ENCODE measurements at regions not wholly inside any gene's neighbourhood (a gene's known extent, or its start where the extent isn't known, plus 50 kb on each side); places are given as distances from the start of the nearest gene placed in this dataset.

DNA sequence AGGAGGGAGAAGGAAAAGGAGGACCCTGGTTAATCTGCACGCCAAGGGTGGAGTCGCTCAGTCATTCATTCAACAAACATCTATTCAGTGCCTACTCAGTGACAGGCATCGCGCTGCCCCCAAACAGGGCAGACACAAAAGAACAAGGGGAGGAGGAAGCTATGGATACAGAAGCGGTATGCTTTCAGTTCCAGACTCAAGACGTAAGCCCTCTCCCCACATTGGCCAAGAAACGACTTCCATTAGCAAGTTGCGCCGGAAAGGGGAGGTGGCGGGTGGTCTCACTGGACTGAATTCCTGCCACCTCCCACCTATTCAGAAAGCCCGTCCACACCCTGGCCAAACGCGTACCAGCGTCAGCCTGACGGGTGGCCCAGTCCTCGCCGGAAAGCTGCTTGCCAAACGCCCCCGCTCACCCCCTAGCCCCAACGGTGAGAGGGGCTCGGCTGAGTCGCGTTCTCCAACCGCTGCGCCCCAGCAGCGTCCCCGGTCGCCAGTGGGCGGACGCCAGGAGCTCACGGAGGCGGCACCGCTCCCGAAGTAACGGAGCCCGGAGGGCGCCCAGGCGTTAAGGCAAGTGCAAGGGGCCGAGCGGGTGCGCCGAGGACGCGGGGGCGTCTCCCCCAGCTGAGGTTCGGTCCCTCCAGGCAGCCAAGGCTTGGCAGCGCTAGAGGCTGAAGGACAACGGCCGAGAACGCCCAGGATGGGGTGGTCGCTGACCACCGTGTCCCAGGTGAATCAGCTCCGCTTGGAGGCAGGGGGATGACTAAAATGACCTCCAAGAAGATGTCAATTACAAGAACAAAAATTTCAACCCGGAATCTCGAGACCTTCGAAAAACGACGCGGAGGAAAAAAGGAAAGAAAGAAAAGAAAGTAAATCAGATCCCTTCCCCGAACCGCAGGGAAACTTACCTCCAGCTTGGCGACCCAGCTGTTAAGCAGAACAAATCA, 470.7 kb downstream of the SOX9 start:
- DNase-seq (ENCODE audit: low read depth in 1 of 2, low spot score in 1 of 2): peak; percentile 49 to 53

DNA sequence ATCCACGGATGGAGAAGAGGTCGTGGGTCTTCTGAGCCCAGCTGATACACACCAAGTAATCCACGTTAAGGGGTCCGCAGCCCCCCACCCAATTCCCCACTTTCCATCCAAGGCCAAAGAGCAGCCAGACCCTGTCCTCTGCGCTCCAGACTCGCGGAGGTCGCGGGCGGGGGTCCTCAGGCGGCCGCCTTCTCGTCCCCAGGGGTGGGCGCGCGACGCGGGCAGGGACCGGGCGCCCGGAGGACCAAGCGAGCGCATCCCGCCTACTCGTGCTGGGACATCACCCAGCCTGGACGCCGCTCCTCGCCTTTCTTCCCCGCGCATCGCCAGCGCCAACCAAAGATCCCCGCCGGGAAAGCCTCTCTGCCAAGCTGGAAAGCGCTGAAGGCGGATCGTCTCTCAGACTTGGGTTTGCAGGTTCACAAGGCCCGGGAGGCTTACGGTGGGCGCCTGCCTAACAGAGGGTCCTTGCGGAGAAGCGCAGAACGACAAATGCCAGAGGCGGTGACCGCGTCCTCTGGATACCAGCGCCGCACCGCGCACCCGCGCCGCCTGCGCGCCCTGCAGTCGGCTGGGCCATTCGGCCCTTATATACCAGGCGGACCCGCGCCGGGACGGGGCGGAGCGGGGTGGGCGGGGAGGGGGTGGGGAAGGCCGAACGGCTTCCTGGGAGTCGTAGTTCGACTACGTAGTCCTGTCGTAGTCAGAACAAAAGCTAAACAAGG, 471.6 kb downstream of the SOX9 start:
- POLR2A ChIA-PET: interaction anchor here (0.5 to 3.0 kb wide), 59 partner anchors 8 to 1859 kb away, joined by 3 to 177 read pairs (median 5); a partner anchor contains a TSS
- peak overlapping the region; percentile 95 for H3K4me2 ChIP-seq
- DNase-seq (ENCODE audit: low read depth in 1 of 2, low spot score in 1 of 2): peak; percentile 90 to 97
- peaks cover 28% of the 10 kb centered on the region for H3K4me1 ChIP-seq
- H3K4me3 ChIP-seq: peak overlapping the region; percentile 78
- FAIRE-seq: no peak
- H3K27ac ChIP-seq: peak overlapping the region; percentile 80 to 91
- 3% methylated on average over 32 of the region's 71 CpGs for WGBS (ENCODE audit: missing lambda C conversion rate)
- H3K9me3 ChIP-seq: no peaks in the 10 kb centered on the region
- CTCF ChIA-PET: interaction anchor here (0.8 to 17.5 kb wide), 13 partner anchors 11 to 597 kb away, joined by 3 to 334 read pairs (median 4); no protein-coding TSS in a partner anchor
- ATAC-seq: peak; percentile 72 to 86
- TF ChIP-seq CBX8 (IDR thresholded peaks at IDR 0.05): no peak
- TF ChIP-seq GATA3 (IDR thresholded peaks at IDR 0.05; ENCODE audit: borderline replicate concordance): no peak; the same call in 1 of the 2 replicates
- TF ChIP-seq USF2 (IDR thresholded peaks at IDR 0.05): no peak; the same call in 1 of the 2 replicates
- peak; percentile 86 for TF ChIP-seq RNF2 (IDR thresholded peaks at IDR 0.05; ENCODE audit: borderline replicate concordance, low read depth)
- TF ChIP-seq, protein P1, sequence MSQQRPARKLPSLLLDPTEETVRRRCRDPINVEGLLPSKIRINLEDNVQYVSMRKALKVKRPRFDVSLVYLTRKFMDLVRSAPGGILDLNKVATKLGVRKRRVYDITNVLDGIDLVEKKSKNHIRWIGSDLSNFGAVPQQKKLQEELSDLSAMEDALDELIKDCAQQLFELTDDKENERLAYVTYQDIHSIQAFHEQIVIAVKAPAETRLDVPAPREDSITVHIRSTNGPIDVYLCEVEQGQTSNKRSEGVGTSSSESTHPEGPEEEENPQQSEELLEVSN (IDR thresholded peaks at IDR 0.05; ENCODE audit: borderline replicate concordance, low read depth): 0 out of 2 replicates have a peak, but pooled peaks have one; percentile 14
- TF ChIP-seq, protein P2, sequence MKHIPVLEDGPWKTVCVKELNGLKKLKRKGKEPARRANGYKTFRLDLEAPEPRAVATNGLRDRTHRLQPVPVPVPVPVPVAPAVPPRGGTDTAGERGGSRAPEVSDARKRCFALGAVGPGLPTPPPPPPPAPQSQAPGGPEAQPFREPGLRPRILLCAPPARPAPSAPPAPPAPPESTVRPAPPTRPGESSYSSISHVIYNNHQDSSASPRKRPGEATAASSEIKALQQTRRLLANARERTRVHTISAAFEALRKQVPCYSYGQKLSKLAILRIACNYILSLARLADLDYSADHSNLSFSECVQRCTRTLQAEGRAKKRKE (CRISPR knock-in tag; IDR thresholded peaks at IDR 0.05; ENCODE audit: low read depth): no peak; the same call in 1 of the 2 replicates
- TF ChIP-seq, protein P3, sequence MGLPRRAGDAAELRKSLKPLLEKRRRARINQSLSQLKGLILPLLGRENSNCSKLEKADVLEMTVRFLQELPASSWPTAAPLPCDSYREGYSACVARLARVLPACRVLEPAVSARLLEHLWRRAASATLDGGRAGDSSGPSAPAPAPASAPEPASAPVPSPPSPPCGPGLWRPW (IDR thresholded peaks at IDR 0.05): no peak
- no peak for TF ChIP-seq ESRRA (IDR thresholded peaks at IDR 0.05; ENCODE audit: borderline replicate concordance, low read length)
- TF ChIP-seq MYC (IDR thresholded peaks at IDR 0.05; ENCODE audit: borderline replicate concordance, low read length): no peak; the same call in 1 of the 2 replicates
- peak; percentile 75; the same call in 1 of the 2 replicates for TF ChIP-seq PBX3 (IDR thresholded peaks at IDR 0.05)
- TF ChIP-seq HOXB5 (CRISPR knock-in tag; IDR thresholded peaks at IDR 0.05): 0 out of 2 replicates have a peak, but pooled peaks have one; percentile 44
- peak; percentile 96; the same call in 1 of the 2 replicates for TF ChIP-seq HOXA7 (CRISPR knock-in tag; IDR thresholded peaks at IDR 0.05)
- no peak for TF ChIP-seq CTCF (IDR thresholded peaks at IDR 0.05)
- no peak for TF ChIP-seq JUNB (IDR thresholded peaks at IDR 0.05)
- TF ChIP-seq CHD4 (IDR thresholded peaks at IDR 0.05; ENCODE audit: borderline replicate concordance): no peak

More for the DNA sequence above, 470.7 kb downstream of the SOX9 start:
- CTCF ChIA-PET: interaction anchor here (0.8 to 17.5 kb wide), 14 partner anchors 11 to 598 kb away, joined by 3 to 334 read pairs (median 4); no protein-coding TSS in a partner anchor
- H3K9me3 ChIP-seq: no peaks in the 10 kb centered on the region
- peaks cover 37% of the 10 kb centered on the region for H3K4me1 ChIP-seq
- peak; percentile 94 for FAIRE-seq
- POLR2A ChIA-PET: interaction anchor here (0.5 to 3.0 kb wide), 20 partner anchors 11 to 720 kb away, joined by 3 to 177 read pairs (median 4); no protein-coding TSS in a partner anchor
- WGBS (ENCODE audit: missing lambda C conversion rate): 2% methylated on average over 53 of the region's 62 CpGs
- ATAC-seq: peak; percentile 21 to 42
- peak; percentile 5; the same call in 1 of the 2 replicates for TF ChIP-seq POLR2A (IDR thresholded peaks at IDR 0.05; ENCODE audit: low read length)
- no peak for TF ChIP-seq MYC (IDR thresholded peaks at IDR 0.05; ENCODE audit: borderline replicate concordance, low read length)
- TF ChIP-seq HOXB5 (CRISPR knock-in tag; IDR thresholded peaks at IDR 0.05): 0 out of 2 replicates have a peak, but pooled peaks have one; percentile 48
- TF ChIP-seq HDAC2 (IDR thresholded peaks at IDR 0.05): 0 out of 2 replicates have a peak, but pooled peaks have one; percentile 8
- 0 out of 2 replicates have a peak, but pooled peaks have one; percentile 24 for TF ChIP-seq KDM1A (IDR thresholded peaks at IDR 0.05; ENCODE audit: low read depth)
- no peak for TF ChIP-seq CHD2 (IDR thresholded peaks at IDR 0.05; ENCODE audit: low read length, partially characterized antibody)
- no peak for TF ChIP-seq FOSL2 (IDR thresholded peaks at IDR 0.05)
- TF ChIP-seq FOSL2 (CRISPR knock-in tag; IDR thresholded peaks at IDR 0.05): no peak
- TF ChIP-seq HOXA7 (CRISPR knock-in tag; IDR thresholded peaks at IDR 0.05): 0 out of 2 replicates have a peak, but pooled peaks have one; percentile 56
- TF ChIP-seq CTCF (IDR thresholded peaks at IDR 0.05): peak; percentile 9; the same call in 1 of the 3 replicates
- TF ChIP-seq, protein P4, sequence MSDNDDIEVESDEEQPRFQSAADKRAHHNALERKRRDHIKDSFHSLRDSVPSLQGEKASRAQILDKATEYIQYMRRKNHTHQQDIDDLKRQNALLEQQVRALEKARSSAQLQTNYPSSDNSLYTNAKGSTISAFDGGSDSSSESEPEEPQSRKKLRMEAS (IDR thresholded peaks at IDR 0.05): 0 out of 2 replicates have a peak, but pooled peaks have one; percentile 27
- peak overlapping the region; percentile 80 to 91 for H3K27ac ChIP-seq
- peak overlapping the region; percentile 78 for H3K4me3 ChIP-seq
- H3K4me2 ChIP-seq: peak overlapping the region; percentile 95
